RWPE1 (cell line): ENCODE measurements at regions not wholly inside any gene's neighbourhood (a gene's known extent, or its start where the extent isn't known, plus 50 kb on each side); places are given as distances from the start of the nearest gene placed in this dataset.

Experiments used
- CTCF ChIA-PET: fragments of 350-600 bp; sonication (Branson Sonifier 250); formaldehyde crosslinking; extraction: SDS; loops from one replicate; lab custom pipeline; 2021; lab: Yijun Ruan, JAX
- POLR2A ChIA-PET: fragments of 400-600 bp; formaldehyde crosslinking; extraction: SDS; loops from one replicate; lab custom pipeline; 2020; ENCODE audit warnings: antibody characterized with exemption; ENCODE audit not compliant: low non-redundant PET; lab: Yijun Ruan, JAX
- DNase-seq: peaks from one replicate; pipeline ENCODE4 v3.0.0; 2012; ENCODE audit warnings: low spot score
- H3K27ac ChIP-seq: fragments of 450-650 bp; 2 replicates; pipeline ENCODE4 v1.5.1; 2017
- CTCF ChIP-seq: fragments of 450-650 bp; conservative IDR thresholded peaks from 2 replicates; pipeline ENCODE4 v1.5.1; 2017; ENCODE audit warnings: low read depth, mild to moderate bottlenecking

GRCh38 chr3:182485301-182485700 is 308.0 kb upstream of the ATP11B start:
- ChIA-PET POLR2A (no interaction called here), CTCF (no interaction called here)
- no peak overlapping the region for H3K27ac ChIP-seq
- peak; percentile 5 for DNase-seq
- no peak for TF ChIP-seq CTCF

GRCh38 chr3:182486463-182486862 is 306.8 kb upstream of the ATP11B start:
- ChIA-PET POLR2A (no interaction called here), CTCF (no interaction called here)
- no peak for TF ChIP-seq CTCF
- no peak overlapping the region for H3K27ac ChIP-seq
- DNase-seq, result no peak

- CTCF ChIA-PET, result no interaction called here
- no peak for DNase-seq
Measured at GRCh38 chr3:182487143-182487542, 306.2 kb upstream of the ATP11B start.

GRCh38 chr3:182487611-182488010 is 305.7 kb upstream of the ATP11B start:
- CTCF ChIA-PET, result no interaction called here

More at GRCh38 chr3:182487143-182487542, 306.2 kb upstream of the ATP11B start:
- no peak for TF ChIP-seq CTCF
- POLR2A ChIA-PET, result no interaction called here
- no peak overlapping the region for H3K27ac ChIP-seq

GRCh38 chr3:182490596-182491491 is 302.5 kb upstream of the ATP11B start:
- peak; percentile 39 for DNase-seq
- no peak overlapping the region for H3K27ac ChIP-seq
- peak; percentile 58 for TF ChIP-seq CTCF
- ChIA-PET CTCF (interaction anchor here (0.6 to 0.9 kb wide), 5 partner anchors 9 to 1045 kb away, joined by 3 to 5 read pairs (median 4); no protein-coding TSS in a partner anchor), POLR2A (no interaction called here)

More at GRCh38 chr3:182487611-182488010, 305.7 kb upstream of the ATP11B start:
- POLR2A ChIA-PET, result no interaction called here
- no peak overlapping the region for H3K27ac ChIP-seq
- no peak for TF ChIP-seq CTCF
- no peak for DNase-seq

- DNase-seq, result no peak
- no peak for TF ChIP-seq CTCF
- no peak overlapping the region for H3K27ac ChIP-seq
- ChIA-PET CTCF (interaction anchor here (0.6 to 0.9 kb wide), 6 partner anchors 10 to 1046 kb away, joined by 3 to 5 read pairs (median 4); no protein-coding TSS in a partner anchor), POLR2A (no interaction called here)
Measured at GRCh38 chr3:182491577-182491976, 301.7 kb upstream of the ATP11B start.
